PC-9 (cell line): ENCODE measurements at regions not wholly inside any gene's neighbourhood (a gene's known extent, or its start where the extent isn't known, plus 50 kb on each side); places are given as distances from the start of the nearest gene placed in this dataset.

Experiments
- BruUV-seq: library from RNA; stranded (reverse); fragments of 400-500 nt; replicated peaks from 2 replicates; lab custom pipeline; 2021; lab: Mats Ljungman, UMichigan
- CTCF ChIA-PET: fragments of 300-600 bp; sonication (Branson Sonifier 250); formaldehyde crosslinking; loops from one replicate; lab custom pipeline; 2022; ENCODE audit warnings: antibody characterized with exemption; lab: Charles Lee
- POLR2A ChIA-PET: fragments of 300-600 bp; sonication (Branson Sonifier 250); formaldehyde crosslinking; loops from one replicate; lab custom pipeline; 2022; ENCODE audit warnings: antibody characterized with exemption; ENCODE audit not compliant: unreplicated experiment; lab: Charles Lee
- DNase-seq, 2 experiments: peaks; one replicate each; pipeline versions ENCODE4 v3.0.0 to v3.0.0-alpha.2; 2015 to 2022; ENCODE audit warnings: mixed read lengths in 1 of 2
- H2AFZ ChIP-seq: fragments of 200-600 bp; sonication (generic); 2 replicates; pipeline ENCODE4 v1.8.1; 2017; ENCODE audit warnings: antibody characterized with exemption
- H3F3A ChIP-seq: fragments of 200-600 bp; sonication (generic); 2 replicates; pipeline ENCODE4 v1.8.1; 2017; ENCODE audit warnings: antibody characterized with exemption, mild to moderate bottlenecking, low read depth; ENCODE audit not compliant: insufficient read depth
- H3K27ac ChIP-seq: fragments of 200-600 bp; sonication (generic); 2 replicates; pipeline ENCODE4 v1.6.1; 2016; ENCODE audit warnings: mixed run types
- H3K27me3 ChIP-seq: fragments of 200-600 bp; sonication (generic); 2 replicates; pipeline ENCODE4 v1.6.1; 2016; ENCODE audit warnings: low read depth, mixed run types; ENCODE audit not compliant: insufficient read depth
- H3K36me3 ChIP-seq: fragments of 200-600 bp; sonication (generic); 2 replicates; pipeline ENCODE4 v1.6.1; 2016; ENCODE audit warnings: low read depth, mixed run types
- H3K4me1 ChIP-seq: fragments of 200-600 bp; sonication (generic); replicated peaks from 2 replicates; pipeline ENCODE4 v1.6.1; 2016; ENCODE audit warnings: mixed run types; ENCODE audit not compliant: insufficient read depth
- H3K4me2 ChIP-seq: fragments of 200-600 bp; sonication (generic); 2 replicates; pipeline ENCODE4 v1.6.1; 2017; ENCODE audit warnings: mixed run types
- H3K4me3 ChIP-seq: fragments of 200-600 bp; sonication (generic); 2 replicates; pipeline ENCODE4 v1.6.1; 2016; ENCODE audit warnings: mixed run types
- H3K79me2 ChIP-seq: fragments of 200-600 bp; sonication (generic); 2 replicates; pipeline ENCODE4 v1.6.1; 2017; ENCODE audit warnings: low read depth, mixed run types
- H3K9me2 ChIP-seq: fragments of 200-600 bp; sonication (generic); 2 replicates; pipeline ENCODE4 v1.8.1; 2017; ENCODE audit warnings: mild to moderate bottlenecking; ENCODE audit not compliant: insufficient read depth
- H3K9me3 ChIP-seq: fragments of 200-600 bp; sonication (generic); 2 replicates; pipeline ENCODE4 v1.8.1; 2016; ENCODE audit warnings: low read depth; ENCODE audit not compliant: insufficient read depth
- H4K20me1 ChIP-seq: fragments of 200-600 bp; sonication (generic); 2 replicates; pipeline ENCODE4 v1.8.1; 2017; ENCODE audit not compliant: insufficient read depth
- EZH2 ChIP-seq: fragments of 200-600 bp; sonication (generic); IDR thresholded peaks from 2 replicates; pipeline ENCODE4 v1.8.0; 2017; ENCODE audit warnings: antibody characterized with exemption, low read depth
- intact Hi-C: fragments of 100-400 bp; cut with micrococcal nuclease; formaldehyde crosslinking; loops from one replicate; pipeline ENCODE4 v1.10.0; 2022; ENCODE audit not compliant: unreplicated experiment
- TF ChIP-seq, protein P1 (sequence below): fragments of 200-600 bp; sonication (generic); conservative IDR thresholded peaks from 2 replicates; pipeline ENCODE4 v1.6.1; 2017; ENCODE audit warnings: mixed run types, antibody characterized with exemption, mild to moderate bottlenecking, moderate library complexity

DNA sequence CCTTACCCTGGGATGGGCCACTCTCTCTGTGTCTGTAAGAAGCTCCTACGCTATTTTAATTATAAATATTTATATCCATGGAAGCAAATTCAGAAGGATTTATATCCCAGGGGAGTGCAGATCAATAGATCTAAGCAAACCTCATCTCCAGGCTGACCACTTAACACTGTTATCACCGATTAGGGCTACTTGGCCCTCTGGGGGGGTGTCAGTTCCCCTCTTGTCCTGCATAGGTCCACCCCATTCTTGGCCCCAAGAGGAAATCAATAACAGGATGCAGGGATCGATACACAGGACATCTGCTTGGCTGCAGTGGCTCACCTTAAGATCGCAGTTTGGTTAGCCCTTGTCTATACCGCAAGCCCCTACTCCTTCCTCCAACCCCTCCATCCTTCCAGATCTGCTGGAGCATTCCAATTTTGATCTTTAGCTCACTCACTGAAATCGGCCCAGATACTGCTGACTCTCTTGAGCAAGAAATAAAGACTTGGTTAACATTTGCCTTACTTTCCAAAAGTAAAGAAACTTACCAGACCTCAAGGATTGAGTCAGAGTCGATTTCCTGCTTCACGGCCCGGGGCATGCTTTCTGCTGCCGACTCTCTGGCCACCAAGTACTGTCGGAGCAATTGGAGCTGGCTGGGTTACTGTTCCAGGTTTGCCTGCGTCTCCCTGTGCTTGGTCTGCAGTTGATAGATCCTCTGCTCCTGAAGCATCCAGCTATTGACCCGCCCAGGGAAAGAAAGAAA, 112.3 kb upstream of the PMFBP1 start:
- no TSS peak for BruUV-seq
- Histone ChIP-seq H3K9me3 (no peaks in the 10 kb centered on the region), H3K4me2 (no peak overlapping the region), H3K27ac (no peak overlapping the region), H3K36me3 (no peaks in the 10 kb centered on the region), H3K9me2 (no peaks in the 10 kb centered on the region), H2AFZ (no peak overlapping the region), H3K4me1 (no peaks in the 10 kb centered on the region), H3F3A (no peaks in the 10 kb centered on the region), H4K20me1 (no peaks in the 10 kb centered on the region), H3K27me3 (no peaks in the 10 kb centered on the region), H3K4me3 (no peak overlapping the region), H3K79me2 (no peaks in the 10 kb centered on the region)
- no peak for DNase-seq
- CTCF ChIA-PET, result no interaction called here
- POLR2A ChIA-PET, result no interaction called here
- intact Hi-C loops, result no loop called here
- no peak for TF ChIP-seq EZH2
- TF ChIP-seq, protein P1, sequence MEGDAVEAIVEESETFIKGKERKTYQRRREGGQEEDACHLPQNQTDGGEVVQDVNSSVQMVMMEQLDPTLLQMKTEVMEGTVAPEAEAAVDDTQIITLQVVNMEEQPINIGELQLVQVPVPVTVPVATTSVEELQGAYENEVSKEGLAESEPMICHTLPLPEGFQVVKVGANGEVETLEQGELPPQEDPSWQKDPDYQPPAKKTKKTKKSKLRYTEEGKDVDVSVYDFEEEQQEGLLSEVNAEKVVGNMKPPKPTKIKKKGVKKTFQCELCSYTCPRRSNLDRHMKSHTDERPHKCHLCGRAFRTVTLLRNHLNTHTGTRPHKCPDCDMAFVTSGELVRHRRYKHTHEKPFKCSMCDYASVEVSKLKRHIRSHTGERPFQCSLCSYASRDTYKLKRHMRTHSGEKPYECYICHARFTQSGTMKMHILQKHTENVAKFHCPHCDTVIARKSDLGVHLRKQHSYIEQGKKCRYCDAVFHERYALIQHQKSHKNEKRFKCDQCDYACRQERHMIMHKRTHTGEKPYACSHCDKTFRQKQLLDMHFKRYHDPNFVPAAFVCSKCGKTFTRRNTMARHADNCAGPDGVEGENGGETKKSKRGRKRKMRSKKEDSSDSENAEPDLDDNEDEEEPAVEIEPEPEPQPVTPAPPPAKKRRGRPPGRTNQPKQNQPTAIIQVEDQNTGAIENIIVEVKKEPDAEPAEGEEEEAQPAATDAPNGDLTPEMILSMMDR, result no peak

DNA sequence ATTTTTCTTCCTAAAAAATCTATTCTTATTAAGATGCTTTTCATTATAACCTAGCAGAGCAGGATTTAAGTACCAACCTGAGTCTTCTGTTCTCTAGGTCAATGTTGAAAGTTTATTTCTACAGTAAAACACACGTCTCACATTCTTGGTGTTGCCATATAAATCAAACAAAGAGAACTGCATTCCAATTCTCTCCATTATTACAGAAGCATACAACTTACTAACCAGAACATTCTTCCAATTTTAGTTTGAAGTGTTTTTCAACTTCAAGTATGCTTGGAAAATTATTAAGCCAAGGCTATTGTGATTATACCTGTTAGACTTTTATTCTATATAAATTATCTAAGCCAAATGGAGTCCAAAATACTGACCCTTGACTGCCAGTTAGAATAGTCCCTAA, 110.4 kb upstream of the PMFBP1 start:
- Histone ChIP-seq H3K9me2 (no peaks in the 10 kb centered on the region), H3K9me3 (no peaks in the 10 kb centered on the region), H3K4me2 (no peak overlapping the region), H3K27ac (no peak overlapping the region), H3K27me3 (no peaks in the 10 kb centered on the region), H3F3A (no peaks in the 10 kb centered on the region), H4K20me1 (no peaks in the 10 kb centered on the region), H3K4me3 (no peak overlapping the region), H3K79me2 (no peaks in the 10 kb centered on the region), H2AFZ (no peak overlapping the region), H3K4me1 (no peaks in the 10 kb centered on the region), H3K36me3 (no peaks in the 10 kb centered on the region)
- ChIA-PET CTCF (no interaction called here), POLR2A (no interaction called here)
- DNase-seq, result no peak
- no TSS peak for BruUV-seq
- intact Hi-C loops, result no loop called here
- no peak for TF ChIP-seq EZH2
- TF ChIP-seq, protein P1, result no peak

DNA sequence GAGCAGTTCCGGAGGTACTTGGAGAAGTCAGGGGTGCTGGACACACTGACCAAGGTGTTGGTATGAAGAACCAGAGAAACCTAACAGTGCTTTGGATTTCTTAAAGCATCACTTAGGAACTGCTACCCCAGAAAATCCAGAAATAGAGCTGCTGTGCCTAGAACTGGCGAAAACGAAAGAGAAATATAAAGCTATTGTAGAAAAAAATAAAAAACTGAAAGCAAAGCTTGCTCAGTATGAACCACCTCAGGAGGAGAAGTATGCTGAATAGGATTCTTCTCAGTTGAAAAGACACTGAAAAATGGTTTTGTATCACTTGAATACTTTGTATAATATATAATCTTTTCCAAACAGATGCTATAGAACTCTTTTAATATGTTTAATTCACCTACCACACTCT, 106.3 kb upstream of the PMFBP1 start:
- Histone ChIP-seq H3K9me2 (no peaks in the 10 kb centered on the region), H3K79me2 (no peaks in the 10 kb centered on the region), H3K4me3 (no peak overlapping the region), H4K20me1 (no peaks in the 10 kb centered on the region), H2AFZ (no peak overlapping the region), H3K27ac (no peak overlapping the region), H3K4me2 (no peak overlapping the region), H3K4me1 (no peaks in the 10 kb centered on the region), H3K27me3 (no peaks in the 10 kb centered on the region), H3K36me3 (no peaks in the 10 kb centered on the region), H3F3A (no peaks in the 10 kb centered on the region), H3K9me3 (no peaks in the 10 kb centered on the region)
- POLR2A ChIA-PET, result no interaction called here
- intact Hi-C loops, result no loop called here
- BruUV-seq, result no TSS peak
- DNase-seq, result no peak
- TF ChIP-seq, protein P1, result no peak
- no peak for TF ChIP-seq EZH2
- CTCF ChIA-PET, result no interaction called here
